GM21360 (cell line): ENCODE measurements at regions not wholly inside any gene's neighbourhood (a gene's known extent, or its start where the extent isn't known, plus 50 kb on each side); places are given as distances from the start of the nearest gene placed in this dataset.

ENCODE experiments used
- ATAC-seq: cut with Tn5 transposase; IDR thresholded peaks from one replicate; pipeline ENCODE4 v1.9.1; 2021; ENCODE audit warnings: mild to moderate bottlenecking, moderate library complexity; ENCODE audit not compliant: unreplicated experiment

- no peak for ATAC-seq
Measured at GRCh38 chr17:27240086-27240801, 53.7 kb upstream of the WSB1 start.

- no peak for ATAC-seq
Measured at GRCh38 chr17:27240802-27241155, 53.1 kb upstream of the WSB1 start.

GRCh38 chr17:27241346-27241946, 52.5 kb upstream of the WSB1 start:
- ATAC-seq = peak; percentile 38

GRCh38 chr17:27242951-27243350, 51.0 kb upstream of the WSB1 start:
- no peak for ATAC-seq

GRCh38 chr17:27244011-27244410, 49.9 kb upstream of the WSB1 start:
- ATAC-seq = no peak
